Neural progenitor cell (in vitro differentiated cells): ENCODE measurements at regions not wholly inside any gene's neighbourhood (a gene's known extent, or its start where the extent isn't known, plus 50 kb on each side); places are given as distances from the start of the nearest gene placed in this dataset.

Experiments used
- EZH2 ChIP-seq: fragments of 200-600 bp; sonication (generic); IDR thresholded peaks from 2 replicates; pipeline ENCODE4 v1.6.1; 2017; ENCODE audit warnings: antibody characterized with exemption, mild to moderate bottlenecking, moderate library complexity
- TF ChIP-seq, protein P1 (sequence below): fragments of 200-600 bp; sonication (generic); IDR thresholded peaks from 2 replicates; pipeline ENCODE4 v1.5.1; 2017; ENCODE audit warnings: antibody characterized with exemption, mild to moderate bottlenecking

DNA sequence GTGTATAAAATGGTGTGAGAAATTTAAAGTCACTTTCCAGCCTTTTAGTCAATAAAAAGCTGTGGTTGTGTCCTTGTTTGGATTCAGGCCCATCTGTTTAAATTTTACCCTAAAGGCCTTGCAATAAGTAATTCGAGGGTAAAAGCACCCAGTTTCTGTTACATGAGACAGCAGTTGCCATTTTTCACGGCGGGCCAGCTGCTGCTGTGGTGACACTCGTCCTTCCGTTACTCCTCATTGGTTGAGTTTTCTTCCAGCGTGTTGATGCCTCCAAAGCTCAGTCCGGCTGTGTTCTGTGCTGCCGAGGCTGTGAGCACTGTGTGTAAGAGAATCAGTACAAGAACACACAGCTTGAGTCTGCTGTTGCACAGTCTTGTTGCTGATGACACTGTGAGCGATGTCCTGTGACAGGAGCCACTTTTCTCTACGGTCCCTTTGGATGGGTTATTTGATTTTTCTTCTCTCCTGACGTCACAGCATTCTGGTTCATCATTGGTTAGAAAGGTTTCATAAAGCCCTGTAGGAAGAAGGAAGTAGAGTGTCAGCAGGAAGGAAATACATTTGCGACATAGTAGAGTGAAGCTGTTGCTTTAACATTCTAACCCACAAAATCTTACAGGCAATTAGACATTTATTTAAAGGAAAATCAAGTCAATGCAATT, 602.5 kb upstream of the ARGLU1 start:
- TF ChIP-seq, protein P1, sequence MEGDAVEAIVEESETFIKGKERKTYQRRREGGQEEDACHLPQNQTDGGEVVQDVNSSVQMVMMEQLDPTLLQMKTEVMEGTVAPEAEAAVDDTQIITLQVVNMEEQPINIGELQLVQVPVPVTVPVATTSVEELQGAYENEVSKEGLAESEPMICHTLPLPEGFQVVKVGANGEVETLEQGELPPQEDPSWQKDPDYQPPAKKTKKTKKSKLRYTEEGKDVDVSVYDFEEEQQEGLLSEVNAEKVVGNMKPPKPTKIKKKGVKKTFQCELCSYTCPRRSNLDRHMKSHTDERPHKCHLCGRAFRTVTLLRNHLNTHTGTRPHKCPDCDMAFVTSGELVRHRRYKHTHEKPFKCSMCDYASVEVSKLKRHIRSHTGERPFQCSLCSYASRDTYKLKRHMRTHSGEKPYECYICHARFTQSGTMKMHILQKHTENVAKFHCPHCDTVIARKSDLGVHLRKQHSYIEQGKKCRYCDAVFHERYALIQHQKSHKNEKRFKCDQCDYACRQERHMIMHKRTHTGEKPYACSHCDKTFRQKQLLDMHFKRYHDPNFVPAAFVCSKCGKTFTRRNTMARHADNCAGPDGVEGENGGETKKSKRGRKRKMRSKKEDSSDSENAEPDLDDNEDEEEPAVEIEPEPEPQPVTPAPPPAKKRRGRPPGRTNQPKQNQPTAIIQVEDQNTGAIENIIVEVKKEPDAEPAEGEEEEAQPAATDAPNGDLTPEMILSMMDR: no peak
- TF ChIP-seq EZH2: no peak
